ENCODE measurements at regions not wholly inside any gene's neighbourhood (a gene's known extent, or its start where the extent isn't known, plus 50 kb on each side); places are given as distances from the start of the nearest gene placed in this dataset.
A peak's percentile ranks its signal among the peaks of the same experiment; 100 is the strongest.

DNA sequence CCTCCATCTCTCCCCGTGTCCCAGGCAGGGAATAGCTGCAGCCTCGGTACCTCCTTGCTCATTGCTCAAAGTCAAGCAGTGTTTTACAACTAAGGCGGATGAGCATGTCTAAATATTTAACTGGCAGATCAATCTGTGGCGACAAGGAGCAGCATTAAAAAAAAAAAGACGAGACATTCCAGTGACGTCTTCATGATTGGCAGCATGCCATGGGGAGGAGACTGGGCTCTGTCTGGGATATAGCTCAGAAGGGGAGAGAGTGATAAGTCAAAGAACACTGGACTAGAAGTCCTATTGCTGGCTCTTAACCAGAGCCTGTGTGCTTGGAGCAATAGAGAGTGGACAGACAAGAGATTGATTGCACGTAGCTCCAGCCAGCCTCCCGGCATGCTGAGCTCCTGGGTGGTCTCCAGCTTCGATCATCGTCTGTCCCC lies 287.5 kb upstream of the PODXL start:
- TF ChIP-seq, protein P1, sequence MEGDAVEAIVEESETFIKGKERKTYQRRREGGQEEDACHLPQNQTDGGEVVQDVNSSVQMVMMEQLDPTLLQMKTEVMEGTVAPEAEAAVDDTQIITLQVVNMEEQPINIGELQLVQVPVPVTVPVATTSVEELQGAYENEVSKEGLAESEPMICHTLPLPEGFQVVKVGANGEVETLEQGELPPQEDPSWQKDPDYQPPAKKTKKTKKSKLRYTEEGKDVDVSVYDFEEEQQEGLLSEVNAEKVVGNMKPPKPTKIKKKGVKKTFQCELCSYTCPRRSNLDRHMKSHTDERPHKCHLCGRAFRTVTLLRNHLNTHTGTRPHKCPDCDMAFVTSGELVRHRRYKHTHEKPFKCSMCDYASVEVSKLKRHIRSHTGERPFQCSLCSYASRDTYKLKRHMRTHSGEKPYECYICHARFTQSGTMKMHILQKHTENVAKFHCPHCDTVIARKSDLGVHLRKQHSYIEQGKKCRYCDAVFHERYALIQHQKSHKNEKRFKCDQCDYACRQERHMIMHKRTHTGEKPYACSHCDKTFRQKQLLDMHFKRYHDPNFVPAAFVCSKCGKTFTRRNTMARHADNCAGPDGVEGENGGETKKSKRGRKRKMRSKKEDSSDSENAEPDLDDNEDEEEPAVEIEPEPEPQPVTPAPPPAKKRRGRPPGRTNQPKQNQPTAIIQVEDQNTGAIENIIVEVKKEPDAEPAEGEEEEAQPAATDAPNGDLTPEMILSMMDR (IDR thresholded peaks at IDR 0.05; ENCODE audit: low read depth, low read length): no peak
- H3K4me3 ChIP-seq (replicated peaks in 1 of 2; ENCODE audit: low read depth in 2 of 2, low read length in 2 of 2): no peak overlapping the region
- DNase-seq (ENCODE audit: low read depth in 2 of 2): peak; percentile 23 to 25

DNA sequence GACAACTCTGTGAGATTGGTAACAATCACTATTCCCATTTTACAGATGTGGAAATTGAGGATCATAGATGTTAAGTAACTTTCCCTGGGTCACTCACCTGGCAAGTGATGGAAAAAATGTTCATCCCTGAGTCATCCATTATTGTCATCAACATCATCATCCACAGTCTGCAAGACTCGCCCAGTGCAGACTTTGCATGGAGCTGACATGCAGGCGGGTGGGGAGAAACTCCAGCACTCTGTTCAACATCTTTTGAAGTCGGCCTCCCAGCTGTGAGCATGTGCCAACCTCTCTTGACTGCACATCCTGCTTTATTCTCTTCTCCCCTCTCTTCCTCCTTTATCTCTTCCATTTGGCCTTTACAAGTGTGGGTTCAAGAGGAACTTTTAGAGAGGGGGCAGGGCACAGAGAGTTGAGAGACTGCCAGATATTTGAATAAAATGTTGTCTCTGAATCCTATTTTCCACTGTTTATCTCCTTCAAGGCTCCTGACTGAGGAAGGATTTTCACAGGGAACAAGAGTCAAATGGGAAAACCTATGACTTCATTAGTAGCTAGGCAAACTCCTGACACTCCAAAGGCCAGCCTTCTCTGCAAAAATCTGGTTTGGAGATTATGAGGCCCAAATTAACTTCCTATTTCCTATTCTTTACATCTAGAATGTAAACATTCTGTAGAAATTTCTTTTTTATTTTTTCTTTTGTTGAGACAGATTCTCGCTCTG lies 283.7 kb upstream of the PODXL start:
- no peak overlapping the region for H3K4me3 ChIP-seq (replicated peaks in 1 of 2; ENCODE audit: low read depth in 2 of 2, low read length in 2 of 2)
- DNase-seq (ENCODE audit: low read depth in 2 of 2): no peak
- TF ChIP-seq, protein P1 (IDR thresholded peaks at IDR 0.05; ENCODE audit: low read depth, low read length): no peak

DNA sequence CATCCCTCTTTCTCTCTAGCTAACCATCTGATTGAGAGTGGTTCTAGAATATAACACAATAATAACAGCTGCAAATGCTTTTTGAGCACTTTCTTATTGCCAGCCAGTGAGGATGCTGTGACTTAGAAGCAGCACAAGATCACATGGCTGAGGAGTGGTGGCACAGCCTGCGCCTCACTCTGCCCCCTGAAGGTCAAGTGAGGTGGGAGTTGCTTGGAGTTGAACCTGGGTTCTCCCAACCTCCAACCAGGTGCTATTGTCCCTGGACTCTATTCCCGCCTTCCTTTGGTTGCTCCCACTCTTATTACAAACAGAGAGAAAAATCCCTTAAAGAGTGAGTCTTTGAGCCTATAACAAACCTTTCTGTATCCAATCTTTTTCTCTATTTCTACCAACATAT lies 280.3 kb upstream of the PODXL start:
- no peak for DNase-seq (ENCODE audit: low read depth in 2 of 2)
- TF ChIP-seq, protein P1 (IDR thresholded peaks at IDR 0.05; ENCODE audit: low read depth, low read length): no peak

DNA sequence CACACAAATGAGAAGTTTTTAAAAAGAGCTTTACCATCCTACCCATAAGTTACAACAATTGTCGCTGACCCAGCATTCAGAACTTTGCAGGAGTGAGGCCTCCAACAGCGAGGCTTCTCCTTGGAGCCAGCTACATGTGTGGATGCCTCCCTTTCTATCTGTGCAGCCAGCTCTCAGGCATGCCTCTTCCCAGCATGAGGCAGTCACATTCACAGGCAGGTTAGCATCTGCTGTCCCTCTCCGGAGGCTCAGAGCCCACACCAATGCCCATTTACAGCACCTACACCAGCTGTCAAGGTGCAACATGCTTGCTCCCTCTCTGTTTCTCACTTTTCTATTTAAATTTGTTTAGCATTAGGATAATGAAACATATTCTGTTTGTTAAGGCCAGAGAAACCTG lies 278.7 kb upstream of the PODXL start:
- DNase-seq (ENCODE audit: low read depth in 2 of 2): no peak
- H3K4me3 ChIP-seq (replicated peaks in 1 of 2; ENCODE audit: low read depth in 2 of 2, low read length in 2 of 2): no peak overlapping the region
- TF ChIP-seq, protein P1 (IDR thresholded peaks at IDR 0.05; ENCODE audit: low read depth, low read length): no peak

More for the DNA sequence above, 280.3 kb upstream of the PODXL start:
- no peak overlapping the region for H3K4me3 ChIP-seq (replicated peaks in 1 of 2; ENCODE audit: low read depth in 2 of 2, low read length in 2 of 2)

DNA sequence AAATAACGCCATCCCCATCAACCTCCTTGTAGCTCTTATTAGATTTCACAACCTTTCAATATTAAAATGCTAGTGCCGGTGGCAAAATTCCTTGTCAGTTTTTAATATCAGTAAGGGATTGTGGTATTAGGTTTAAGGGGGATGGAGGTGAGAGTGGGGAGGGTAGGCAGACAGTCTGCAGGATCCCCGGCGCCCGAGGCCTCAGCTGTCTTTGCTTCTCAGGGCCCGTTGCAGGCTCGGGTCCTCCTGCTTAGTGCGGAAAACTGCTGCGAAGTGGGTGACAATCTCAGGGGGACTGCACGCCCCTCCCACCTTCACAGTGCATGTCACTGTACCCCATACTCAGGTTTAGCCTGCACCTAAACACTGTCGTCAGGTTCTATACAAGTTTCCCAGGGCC lies 274.3 kb upstream of the PODXL start:
- H3K4me3 ChIP-seq (replicated peaks in 1 of 2; ENCODE audit: low read depth in 2 of 2, low read length in 2 of 2): no peak overlapping the region
- no peak for DNase-seq (ENCODE audit: low read depth in 2 of 2)
- TF ChIP-seq, protein P1 (IDR thresholded peaks at IDR 0.05; ENCODE audit: low read depth, low read length): no peak

DNA sequence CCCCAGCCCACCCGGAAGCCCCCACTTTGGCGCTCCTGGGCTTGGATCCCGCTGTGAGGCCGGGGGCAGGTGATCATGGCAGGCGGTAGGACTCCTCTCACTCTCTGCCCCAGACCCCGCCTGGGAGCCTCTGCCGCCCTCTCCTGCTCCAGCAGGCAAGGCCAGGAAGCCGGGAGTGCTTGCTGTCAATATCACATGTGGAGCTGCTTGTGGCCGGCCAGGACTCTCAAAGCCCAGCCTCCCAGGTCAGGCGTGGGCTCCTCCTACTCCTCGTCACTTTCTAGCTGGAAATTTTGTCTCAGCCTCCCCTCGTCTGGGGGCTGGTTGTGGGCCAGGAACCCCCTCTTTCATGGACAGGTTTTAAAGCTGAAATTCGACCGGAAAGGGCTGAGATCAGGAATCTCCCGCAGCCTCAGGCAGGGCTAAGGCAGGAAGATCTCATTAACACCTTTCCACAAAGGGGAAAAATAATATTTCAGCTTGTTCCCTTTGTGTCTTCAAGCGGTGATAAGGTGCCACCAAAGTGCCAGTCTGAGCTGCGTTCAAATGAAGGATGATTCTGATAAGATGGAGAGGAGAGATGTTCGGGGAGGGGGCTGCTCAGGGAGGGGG lies 273.6 kb upstream of the PODXL start:
- no peak for DNase-seq (ENCODE audit: low read depth in 2 of 2)
- H3K4me3 ChIP-seq (replicated peaks in 1 of 2; ENCODE audit: low read depth in 2 of 2, low read length in 2 of 2): no peak overlapping the region
- TF ChIP-seq, protein P1 (IDR thresholded peaks at IDR 0.05; ENCODE audit: low read depth, low read length): no peak

Measured in cardiac fibroblast (primary cell).